ENCODE measurements at regions not wholly inside any gene's neighbourhood (a gene's known extent, or its start where the extent isn't known, plus 50 kb on each side); places are given as distances from the start of the nearest gene placed in this dataset.

DNA sequence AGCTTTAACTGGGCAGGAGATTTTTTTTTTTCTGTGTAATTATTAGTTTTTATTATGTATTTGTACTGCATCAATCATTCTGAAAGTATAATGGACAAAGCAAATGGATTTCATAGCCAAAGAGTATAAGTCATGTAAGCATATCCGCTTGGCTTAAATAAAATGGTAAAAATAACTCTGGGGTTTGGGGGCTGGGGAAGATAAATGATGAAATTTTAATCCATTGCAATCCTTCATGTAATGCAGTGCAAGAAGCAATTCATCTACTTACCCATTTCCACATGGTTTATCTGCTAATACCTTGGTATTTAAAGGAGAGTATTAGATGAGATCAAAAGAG lies 781.4 kb downstream of the QKI start:
- DNase-seq, result no peak

DNA sequence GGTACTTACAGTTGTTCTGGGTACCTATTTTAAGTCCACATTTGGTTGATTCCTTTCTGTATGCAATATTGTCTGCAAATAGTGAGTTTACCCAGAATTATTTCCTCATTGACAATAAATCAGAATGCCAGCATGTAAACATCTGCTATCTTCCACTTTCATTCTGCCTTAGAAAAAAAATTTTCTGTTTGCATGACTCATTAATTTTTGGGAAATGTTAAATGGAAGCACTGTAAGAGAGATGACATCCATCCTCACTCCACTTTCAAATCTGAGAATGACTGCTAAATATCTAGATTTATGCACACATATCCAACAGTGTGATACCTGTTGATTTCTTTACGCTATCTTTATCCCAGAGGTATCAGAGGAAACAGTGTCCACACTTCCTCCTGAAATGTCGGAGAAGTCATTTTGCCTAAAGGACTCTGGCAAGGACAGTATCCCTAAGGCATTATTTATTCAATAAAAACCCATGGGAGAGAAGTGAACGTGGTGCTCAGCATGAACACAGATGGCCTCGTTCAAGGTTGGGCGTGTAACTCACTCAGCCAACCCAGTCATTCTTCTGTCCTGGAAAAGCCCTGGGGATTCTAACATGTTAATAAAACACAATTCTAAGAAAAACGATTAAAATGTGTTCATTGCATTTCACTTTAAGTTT lies 780.9 kb downstream of the QKI start:
- DNase-seq, result no peak

DNA sequence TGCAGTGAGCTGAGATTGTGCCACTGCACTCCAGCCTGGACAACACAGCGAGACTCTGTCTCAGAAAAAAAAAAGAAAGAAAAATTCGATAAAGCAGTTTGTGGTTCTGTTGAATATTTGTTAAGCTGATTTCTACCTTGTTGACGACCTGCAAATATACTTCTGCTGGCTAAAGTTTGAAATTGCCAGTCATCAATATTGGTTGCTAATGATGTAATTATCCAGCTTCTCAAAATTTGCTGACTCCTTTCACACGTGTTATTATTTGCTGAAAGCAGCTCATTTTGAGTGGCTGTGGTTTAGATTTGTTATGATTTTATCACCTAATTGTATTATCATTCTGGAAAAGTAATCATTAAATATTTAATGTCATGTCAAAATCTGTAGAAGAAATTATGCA lies 774.3 kb downstream of the QKI start:
- DNase-seq, result no peak

DNA sequence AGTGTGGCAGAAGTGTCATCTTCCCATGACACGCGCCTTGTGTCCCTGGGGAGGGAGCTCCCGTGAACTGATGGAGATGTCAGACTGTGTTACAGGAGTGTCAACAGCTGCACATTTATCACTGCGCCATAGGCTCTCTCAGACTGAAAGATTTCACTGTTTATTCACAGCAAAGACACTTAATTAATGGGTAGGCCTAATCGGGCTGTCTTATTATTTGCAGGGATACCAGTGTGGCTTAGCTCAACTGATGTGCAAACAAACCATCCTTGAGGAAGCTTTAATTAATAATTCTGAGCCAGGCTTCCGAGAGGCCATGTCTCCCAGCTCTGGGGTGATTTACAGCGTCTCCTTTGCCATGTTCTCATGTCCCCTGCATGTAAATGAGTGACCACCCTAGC lies 771.0 kb downstream of the QKI start:
- DNase-seq, result no peak

DNA sequence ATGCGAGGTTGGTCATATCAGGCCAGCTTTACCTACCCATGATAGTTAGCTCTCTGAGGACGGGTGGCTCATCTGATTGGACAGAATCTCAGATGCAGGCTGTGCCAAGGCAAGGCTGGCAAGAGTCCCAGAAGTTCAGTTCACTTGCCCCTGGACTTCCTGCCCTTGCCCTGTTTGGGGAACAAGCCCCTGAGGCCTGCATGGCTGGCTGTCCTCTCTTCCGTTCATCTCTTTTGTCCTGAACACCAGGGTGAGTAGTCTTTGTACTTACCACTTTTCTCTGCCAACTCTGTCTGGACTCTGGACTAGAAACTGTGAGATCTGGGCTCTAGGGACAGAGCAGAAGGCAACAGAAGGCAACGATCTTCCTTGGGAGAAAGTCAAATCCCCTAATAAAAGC lies 769.9 kb downstream of the QKI start:
- no peak for DNase-seq

DNA sequence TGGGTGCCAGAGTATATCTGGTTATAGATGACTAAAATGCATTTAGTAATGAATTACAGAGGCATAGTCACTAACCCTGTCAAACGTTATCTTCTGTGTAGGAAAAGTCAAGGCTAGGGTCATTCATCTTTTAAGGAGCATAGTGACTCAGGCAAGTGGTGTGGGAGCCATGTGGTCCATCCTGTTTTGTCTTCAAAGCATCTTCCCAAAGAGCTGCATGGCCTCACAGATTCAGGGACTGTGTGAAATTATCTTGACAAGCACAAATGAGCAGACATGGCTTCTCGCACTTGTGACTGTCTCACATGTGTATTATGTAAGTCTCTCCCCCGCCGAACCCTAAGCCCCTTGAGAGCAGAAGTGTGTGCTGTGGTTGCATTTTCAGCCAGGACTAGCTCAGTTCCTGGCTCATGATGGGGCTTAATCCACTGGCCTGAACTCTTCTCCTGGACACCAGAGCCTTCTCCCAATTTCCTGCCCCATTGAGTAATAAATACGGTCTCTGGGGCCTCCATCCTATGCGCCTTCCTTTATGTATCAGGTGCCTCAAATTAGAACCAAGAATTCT lies 769.1 kb downstream of the QKI start:
- DNase-seq, result no peak

DNA sequence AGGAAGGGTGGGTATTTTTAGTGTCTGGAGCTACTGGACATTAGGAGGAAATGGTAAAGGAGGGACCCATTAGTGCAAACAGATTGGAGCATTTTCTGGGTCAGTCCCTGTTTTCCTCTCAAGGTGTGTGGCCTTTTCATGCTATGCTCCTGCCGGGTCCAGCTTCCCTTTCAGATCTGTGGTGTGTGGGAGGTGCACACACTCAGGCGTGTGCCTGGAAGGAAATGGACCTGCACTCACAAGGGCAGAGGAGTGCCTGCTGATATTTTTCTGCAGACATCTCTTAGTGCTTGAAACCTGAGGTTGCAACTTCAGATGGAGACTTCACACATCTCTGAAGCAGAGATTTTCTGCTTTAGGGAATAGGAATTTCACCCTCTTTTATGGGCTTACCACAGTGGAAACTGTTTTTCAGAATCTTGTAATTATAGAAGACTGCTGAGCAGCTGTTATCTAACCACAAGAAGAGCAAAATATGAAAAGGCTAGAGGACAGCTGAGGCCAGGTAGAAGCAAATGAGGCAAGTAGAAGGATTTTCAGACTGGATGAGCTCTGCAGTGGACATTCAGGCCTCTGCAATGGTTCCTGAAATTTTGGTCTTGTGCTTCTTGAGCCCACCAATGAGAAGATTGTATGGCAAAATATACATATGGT lies 764.3 kb downstream of the QKI start:
- DNase-seq, result no peak

DNA sequence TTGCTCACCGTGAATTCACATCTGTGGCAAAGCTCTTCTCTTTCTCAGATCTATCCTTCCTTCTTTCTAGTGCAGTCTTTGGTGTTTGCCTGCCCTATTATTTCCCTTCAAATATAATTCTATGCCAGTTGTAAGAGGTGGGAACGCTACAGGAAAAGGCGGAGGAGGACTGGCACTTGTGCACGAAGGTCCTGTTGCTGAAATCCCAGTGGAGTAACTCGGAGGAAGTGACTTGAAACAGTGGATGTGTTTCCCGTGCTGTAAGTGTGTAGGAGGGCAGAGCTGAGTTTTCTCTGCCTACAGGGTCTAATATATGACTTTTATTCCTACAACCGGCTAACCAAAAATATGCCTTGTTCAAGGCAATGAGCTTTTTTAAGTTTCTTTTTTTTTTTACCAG lies 754.8 kb downstream of the QKI start:
- no peak for DNase-seq

DNA sequence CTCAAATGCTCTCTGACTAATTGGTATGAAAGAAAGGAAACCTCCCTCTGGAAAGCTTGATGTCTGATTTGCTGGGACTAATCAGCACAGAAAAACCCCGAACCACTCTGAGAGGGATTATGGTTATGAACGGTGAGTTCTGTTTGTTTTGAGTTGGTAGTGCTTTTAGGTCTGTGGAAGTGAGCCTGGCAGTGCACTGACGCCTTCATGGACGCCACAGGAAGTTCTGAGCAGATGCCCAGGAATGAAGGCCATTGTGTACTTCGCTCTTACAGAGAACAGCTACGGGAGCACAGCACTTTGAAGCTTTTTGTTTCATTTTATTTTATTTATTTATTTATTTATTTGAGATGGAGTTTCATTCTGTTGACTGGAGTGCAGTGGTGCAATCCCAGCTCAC lies 754.1 kb downstream of the QKI start:
- DNase-seq, result no peak

DNA sequence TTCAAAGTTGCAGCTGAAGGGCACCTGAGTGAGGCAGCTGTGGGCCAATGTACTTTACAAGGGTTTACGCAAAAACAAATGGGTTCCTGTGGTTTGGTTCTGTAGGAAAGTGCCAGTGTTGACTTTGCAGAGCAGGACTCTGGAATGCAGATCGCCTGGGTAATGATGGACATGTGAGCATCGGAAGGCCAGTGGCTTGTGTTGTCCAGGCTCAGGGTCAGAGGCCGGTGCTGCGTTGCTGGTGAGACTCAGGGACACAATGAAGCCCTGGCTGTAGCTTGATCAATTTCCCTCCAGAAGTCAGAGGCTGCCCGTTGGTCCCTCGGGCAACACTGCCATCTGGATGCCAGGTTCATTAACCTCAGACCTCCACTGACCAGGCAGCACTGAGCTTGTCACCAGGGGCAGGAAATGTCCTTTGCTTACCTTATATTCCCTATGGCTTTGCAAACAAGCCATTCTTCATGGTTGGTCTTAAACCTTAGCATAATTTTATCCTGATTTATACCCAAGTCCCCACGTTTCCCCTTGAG lies 753.4 kb downstream of the QKI start:
- no peak for DNase-seq

DNA sequence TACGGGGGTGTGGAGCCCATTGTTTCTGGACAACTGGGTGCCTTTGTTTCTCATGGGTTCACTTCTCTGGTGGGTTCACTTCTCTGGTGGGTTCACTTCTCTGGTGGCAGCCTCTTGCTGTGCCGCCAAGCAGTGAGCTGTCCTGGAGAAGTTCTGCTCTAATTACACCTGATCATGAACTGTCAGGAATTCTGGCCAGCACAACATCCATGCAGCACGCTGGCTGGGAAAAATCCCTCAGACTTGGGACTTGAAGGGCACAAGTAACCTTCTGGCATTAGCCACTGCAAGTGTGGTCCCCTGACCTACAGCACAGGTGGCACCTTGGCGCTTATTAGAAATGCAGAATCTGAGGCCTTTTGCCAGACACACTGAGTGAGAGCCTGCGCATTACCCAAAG lies 752.5 kb downstream of the QKI start:
- no peak for DNase-seq

DNA sequence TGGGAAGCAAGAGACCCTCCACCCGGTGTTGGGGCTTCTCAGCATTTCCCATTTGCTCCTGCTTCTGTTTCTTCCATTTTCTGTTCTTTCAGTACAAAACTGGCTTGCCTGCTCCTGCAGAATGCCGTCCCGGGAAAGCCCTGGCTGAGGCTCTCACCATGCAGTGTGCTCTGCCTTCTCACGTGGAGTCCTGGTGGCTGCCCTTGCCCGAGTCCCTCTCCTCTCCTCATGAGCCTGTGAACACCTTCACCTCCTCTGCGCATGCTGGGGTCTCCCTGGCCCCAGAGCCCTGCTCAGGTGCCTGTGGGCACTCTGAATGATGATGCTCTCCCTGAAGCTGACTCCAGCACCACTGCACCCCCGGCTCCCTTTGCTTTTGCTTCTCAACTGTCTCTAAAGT lies 752.0 kb downstream of the QKI start:
- DNase-seq, result no peak

DNA sequence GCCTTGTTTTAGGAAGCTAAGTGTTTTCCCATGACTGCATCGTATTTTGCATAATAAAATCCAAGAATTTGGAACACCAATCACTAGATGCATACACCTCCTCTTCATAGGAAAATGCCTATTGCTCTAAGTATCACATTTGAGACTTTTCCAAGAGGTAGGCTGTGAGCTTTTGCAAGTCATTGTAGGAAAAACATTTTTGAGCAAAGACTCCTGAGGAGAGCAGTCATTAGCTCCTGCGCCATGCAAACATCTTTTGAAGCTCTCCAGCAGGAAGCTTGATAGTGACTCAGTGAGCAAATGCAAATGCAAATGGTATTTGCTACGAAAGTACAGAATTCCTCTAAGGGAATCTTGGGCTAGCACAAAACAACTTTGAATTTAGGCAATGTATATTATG lies 750.4 kb downstream of the QKI start:
- no peak for DNase-seq

DNA sequence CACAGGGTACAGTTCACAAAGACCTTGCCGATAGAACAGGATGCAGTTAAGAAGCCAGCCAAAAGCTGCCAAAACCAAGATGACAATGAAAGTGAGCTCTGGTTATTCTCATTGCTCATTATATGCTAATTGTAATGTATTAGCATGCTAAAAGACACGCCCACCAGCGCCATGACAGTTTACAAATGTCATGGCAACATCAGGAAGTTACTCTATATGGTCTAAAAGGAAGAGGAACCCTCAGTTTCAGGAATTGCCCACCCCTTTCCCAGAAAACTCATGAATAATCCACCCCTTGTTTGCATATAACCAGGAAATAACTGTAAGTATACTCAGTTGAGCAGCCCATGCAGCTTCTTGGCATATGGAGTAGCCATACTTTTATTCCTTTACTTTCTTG lies 748.7 kb downstream of the QKI start:
- DNase-seq, result no peak

DNA sequence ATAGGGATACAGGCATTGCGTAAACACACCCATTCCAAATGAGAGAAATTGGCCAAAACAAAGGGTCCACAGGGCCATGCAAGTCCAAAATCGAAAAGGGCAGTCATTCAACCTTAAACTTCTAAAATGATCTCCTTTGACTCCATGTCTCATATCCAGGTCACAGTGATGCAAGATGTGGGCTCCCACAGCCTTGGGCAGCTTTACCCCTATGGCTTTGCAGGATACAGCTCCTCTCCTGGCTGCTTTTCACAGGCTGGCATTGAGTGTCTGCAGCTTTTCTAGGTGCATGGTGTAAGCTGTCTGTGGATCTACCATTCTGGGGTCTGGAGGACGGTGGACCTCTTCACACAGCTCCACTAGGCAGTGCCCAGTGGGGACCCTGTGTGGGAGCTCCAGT lies 744.5 kb downstream of the QKI start:
- DNase-seq, result no peak

DNA sequence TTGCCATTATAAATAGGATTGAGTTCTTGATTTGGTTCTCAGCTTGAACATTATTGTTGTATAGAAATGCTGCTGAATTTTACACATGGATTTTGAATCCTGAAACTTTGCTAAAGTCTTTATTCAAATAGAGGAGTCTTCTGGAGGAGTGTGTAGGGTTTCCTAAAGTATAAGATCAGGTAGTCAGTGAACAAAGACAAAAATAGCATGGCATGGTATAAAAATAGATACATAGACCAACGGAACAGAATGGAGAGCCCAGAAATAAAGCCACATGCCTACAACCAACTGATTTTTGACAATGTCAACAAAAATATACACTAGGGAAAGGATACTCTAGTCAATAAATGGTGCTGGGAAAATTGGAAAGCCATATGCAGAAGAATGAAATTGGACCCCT lies 740.1 kb downstream of the QKI start:
- DNase-seq, result no peak

DNA sequence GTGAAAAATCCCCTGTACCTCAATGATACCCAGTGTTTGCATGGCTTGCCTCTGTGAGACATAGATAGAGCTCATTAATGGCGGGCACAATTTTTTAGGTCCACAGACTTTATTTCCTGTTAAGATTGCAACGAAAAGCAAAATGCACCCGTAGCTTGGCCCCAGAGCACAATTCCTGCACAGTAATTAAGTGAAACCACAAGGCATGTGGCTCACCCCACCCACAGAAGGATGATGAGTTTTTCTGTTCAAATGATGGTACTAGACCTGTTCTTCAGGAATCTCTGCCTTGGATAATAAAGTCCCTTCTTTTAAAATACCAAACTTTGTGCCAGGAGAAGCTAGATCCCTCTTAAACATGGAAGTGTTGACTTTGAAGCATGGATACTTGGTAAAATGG lies 738.1 kb downstream of the QKI start:
- DNase-seq, result no peak

DNA sequence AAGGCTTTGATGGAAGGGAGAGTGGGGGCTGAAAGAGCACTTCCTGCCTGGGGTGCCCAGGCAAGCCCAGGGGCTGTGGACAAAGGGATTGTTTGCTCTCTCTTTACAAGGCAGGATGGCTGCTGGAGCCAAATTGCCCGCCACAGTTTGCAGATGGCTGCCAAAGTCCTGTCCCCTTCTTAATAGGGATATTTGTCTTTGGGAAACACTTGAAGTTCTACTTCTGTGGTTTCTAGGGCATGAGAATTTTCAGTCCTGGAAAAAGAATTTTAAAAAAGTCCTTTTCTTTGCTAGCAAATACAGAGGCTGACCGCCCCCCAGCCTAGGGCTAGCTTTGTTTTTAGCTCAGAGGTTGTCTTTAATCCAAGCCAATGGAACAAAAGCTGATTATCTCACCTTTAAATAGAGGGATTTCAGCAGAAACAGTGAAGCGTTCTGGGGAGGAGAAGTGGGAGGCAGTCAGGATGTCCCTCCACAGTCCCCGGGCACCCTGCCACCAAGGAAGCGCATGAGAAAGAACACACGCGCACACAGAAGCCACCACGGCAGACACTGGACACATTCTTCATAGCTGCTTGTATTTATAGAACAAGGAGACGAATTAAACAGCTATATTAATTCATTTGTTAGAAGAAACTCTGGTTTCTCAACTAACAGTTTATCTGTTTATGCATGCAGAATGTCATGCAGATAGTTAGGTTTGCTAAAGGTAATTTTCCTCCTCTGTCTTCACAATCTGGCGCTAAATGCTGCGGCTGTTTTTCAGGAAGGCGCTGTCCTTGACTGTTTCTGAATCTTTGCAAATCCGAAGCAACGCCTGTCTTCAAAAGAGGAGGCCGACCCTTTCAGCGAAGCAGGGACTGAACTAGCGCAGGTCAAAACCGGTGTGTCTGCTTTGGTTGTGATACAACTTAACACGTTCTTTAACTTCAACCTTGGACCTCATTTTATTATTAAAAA lies 736.9 kb downstream of the QKI start:
- no peak for DNase-seq

DNA sequence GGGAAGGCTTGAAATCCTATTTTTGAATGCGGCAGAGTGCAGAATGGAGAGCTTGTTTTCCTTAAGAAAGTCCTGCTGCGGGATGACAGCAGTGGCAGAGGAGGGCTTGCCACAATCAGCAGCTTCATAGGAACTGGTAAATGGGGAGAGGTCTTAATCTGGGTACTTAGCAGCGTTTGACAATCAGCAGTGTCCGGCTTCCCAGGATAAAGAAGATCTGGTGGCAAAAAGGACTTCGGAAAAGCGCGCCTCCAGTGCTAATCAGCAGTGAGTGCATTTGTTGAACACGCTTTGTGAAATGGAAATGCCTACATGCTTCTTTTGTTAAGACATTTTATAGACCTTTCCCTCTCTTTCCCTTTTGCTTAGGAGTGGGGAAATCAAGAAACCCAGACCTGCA lies 735.7 kb downstream of the QKI start:
- no peak for DNase-seq

DNA sequence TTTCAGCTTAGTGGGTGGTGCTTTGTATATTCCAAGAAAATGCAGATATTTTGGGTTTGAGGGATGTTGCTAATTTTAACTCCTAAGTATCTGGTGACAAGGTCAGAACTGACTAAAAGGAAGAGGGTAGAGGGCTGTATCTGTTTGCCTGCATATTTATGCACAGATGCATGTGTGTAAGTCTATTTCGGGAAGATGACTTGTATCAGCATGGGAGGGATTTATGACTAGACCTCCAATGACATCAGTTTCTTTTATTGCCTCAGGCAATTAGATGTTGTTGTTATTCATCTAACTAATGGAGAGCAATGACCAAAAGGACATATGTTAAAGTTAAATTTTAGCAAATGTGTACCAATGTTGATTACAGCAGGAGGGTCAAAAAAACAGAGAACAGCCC lies 734.3 kb downstream of the QKI start:
- DNase-seq, result no peak

DNA sequence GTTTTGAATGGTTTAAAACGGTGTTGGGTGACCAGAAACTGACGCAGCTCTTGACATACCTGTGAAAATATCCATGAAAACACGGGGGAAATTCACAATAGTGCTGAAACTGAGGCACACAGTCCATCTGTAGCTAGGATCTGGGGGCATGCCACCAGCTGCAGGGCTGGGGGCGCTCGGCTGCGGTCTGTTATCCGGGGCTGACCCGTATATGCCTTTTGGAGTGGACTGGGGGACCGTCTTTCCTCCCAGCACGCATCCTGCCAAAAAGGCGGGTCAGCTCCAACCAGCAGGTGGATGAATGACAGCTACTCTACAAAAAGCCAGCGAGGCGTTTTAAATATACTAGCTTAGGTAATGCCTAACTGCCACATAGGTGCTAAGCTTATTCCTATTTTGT lies 729.8 kb downstream of the QKI start:
- no peak for DNase-seq

DNA sequence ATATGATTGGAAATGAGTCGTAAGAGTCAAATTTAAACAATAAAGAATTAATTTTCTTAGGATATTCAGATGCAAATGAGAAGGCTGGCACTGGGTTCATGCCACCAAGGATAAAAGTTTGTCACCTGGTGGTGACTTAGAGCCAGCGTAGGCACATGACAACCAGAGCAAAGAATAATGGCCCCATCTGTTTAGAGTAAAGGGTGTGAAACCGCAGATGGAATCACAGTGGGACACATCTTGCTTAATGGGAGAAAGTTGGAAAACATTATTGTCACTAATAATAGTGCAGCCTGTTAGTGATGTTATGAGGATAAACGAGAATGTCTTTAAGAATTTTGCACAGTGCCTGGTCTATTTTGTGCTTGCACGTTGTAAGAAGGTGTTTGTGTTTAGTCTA lies 727.8 kb downstream of the QKI start:
- DNase-seq, result no peak

DNA sequence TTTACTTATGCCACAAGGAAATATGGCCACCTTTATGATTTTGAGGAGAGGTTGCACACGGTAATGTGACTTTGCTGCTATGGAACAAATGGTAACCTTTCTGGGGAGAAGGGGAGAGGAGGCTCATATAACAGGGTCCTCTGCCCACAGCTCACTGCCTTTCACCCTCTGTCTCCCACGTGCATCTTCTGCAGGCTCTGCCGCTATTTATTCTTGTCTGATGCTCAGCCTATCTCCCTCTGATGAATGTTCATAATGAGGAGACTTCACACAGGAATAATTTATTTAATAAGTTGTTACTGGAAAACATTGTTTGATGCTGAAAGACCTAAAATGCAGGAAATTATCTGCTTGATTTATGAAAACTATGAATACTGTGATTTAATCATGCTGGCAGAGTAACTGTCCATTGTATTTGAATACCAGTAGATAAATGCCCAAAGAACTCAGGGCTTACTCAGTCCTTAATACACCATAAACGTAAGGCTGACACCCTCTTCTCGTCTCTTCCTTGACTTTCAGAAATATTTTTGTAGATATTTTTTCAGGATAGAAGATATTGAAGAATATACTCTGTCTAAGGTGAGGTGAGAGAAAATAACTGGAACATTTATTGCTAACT lies 721.1 kb downstream of the QKI start:
- no peak for DNase-seq
